ENCODE measurements at regions not wholly inside any gene's neighbourhood (a gene's known extent, or its start where the extent isn't known, plus 50 kb on each side); places are given as distances from the start of the nearest gene placed in this dataset.

DNA sequence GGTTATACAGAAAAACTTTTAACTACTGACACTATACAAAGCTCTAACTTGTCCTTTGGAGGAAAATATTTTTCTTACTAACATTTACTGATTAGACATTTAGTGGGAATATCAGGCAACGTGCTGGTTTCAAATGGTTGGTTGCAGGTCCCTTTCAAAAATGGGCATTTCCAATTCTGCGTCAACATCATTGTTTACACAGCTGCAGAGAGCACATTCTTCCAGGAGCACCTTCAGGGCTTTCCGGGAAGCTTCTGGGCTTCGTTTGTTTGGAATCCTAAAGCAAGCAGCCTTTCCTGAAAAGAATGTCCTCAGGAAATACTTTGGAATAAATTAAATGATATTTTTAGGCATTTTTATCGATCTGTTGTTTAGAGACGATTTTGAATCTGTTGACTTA, 289.7 kb downstream of the TRIML1 start:
- ChIA-PET POLR2A (no interaction called here), CTCF (interaction anchor here (1.3 kb wide), 1 partner anchor 11 kb away, joined by 3 read pairs; no protein-coding TSS in a partner anchor)
- peaks cover 29% of the 10 kb centered on the region for H3K4me1 ChIP-seq
- peak overlapping the region; percentile 59 to 76 for H3K27ac ChIP-seq
- ATAC-seq, result peak in 1 of 2 experiments; percentile 81; a peak in 3 of 6 replicates
- 3% methylated on average over 6 of the region's 6 CpGs for WGBS (ENCODE audit: missing lambda C conversion rate)
- H3K9me3 ChIP-seq, result peaks cover 14% of the 10 kb centered on the region; the same call in 2 of the 3 replicates
- TF ChIP-seq KDM5A (IDR thresholded peaks at IDR 0.05) (no peak), CEBPB (IDR thresholded peaks at IDR 0.05) (0 out of 4 replicates have a peak, but pooled peaks of 1 of the 2 experiments have one; percentile 7), FOXS1 (CRISPR knock-in tag; IDR thresholded peaks at IDR 0.05) (peak; percentile 55; the same call in 1 of the 2 replicates), NFE2L2 (conservative IDR thresholded peaks at IDR 0.05; ENCODE audit: low read length) (no peak), CHD2 (IDR thresholded peaks at IDR 0.05; ENCODE audit: low read length, partially characterized antibody) (no peak), BHLHE40 (IDR thresholded peaks at IDR 0.05; ENCODE audit: low read depth, low read length) (no peak), ZNF302 (CRISPR knock-in tag; IDR thresholded peaks at IDR 0.05) (no peak), JUN (IDR thresholded peaks at IDR 0.05) (0 out of 5 replicates have a peak, but pooled peaks of 1 of the 2 experiments have one; percentile 38), CBX2 (IDR thresholded peaks at IDR 0.05; ENCODE audit: borderline replicate concordance, low read depth) (no peak), GATA3 (IDR thresholded peaks at IDR 0.05; ENCODE audit: borderline replicate concordance) (peak; percentile 52; the same call in 1 of the 2 replicates), EP300 (IDR thresholded peaks at IDR 0.05) (peak; percentile 45 to 58; a peak in 3 of 5 replicates), FOSL2 (IDR thresholded peaks at IDR 0.05) (no peak), FOSL2 (CRISPR knock-in tag; IDR thresholded peaks at IDR 0.05) (peak; percentile 26; the same call in 1 of the 2 replicates), ZFP36 (IDR thresholded peaks at IDR 0.05; ENCODE audit: borderline replicate concordance, partially characterized antibody) (no peak)
- TF ChIP-seq, protein P1, sequence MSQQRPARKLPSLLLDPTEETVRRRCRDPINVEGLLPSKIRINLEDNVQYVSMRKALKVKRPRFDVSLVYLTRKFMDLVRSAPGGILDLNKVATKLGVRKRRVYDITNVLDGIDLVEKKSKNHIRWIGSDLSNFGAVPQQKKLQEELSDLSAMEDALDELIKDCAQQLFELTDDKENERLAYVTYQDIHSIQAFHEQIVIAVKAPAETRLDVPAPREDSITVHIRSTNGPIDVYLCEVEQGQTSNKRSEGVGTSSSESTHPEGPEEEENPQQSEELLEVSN (IDR thresholded peaks at IDR 0.05; ENCODE audit: borderline replicate concordance, low read depth), result peak; percentile 63; the same call in 1 of the 2 replicates
- TF ChIP-seq, protein P2, sequence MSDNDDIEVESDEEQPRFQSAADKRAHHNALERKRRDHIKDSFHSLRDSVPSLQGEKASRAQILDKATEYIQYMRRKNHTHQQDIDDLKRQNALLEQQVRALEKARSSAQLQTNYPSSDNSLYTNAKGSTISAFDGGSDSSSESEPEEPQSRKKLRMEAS (IDR thresholded peaks at IDR 0.05), result peak; percentile 82
- TF ChIP-seq, protein P3, sequence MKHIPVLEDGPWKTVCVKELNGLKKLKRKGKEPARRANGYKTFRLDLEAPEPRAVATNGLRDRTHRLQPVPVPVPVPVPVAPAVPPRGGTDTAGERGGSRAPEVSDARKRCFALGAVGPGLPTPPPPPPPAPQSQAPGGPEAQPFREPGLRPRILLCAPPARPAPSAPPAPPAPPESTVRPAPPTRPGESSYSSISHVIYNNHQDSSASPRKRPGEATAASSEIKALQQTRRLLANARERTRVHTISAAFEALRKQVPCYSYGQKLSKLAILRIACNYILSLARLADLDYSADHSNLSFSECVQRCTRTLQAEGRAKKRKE (CRISPR knock-in tag; IDR thresholded peaks at IDR 0.05; ENCODE audit: low read depth), result no peak
- TF ChIP-seq, protein P4, sequence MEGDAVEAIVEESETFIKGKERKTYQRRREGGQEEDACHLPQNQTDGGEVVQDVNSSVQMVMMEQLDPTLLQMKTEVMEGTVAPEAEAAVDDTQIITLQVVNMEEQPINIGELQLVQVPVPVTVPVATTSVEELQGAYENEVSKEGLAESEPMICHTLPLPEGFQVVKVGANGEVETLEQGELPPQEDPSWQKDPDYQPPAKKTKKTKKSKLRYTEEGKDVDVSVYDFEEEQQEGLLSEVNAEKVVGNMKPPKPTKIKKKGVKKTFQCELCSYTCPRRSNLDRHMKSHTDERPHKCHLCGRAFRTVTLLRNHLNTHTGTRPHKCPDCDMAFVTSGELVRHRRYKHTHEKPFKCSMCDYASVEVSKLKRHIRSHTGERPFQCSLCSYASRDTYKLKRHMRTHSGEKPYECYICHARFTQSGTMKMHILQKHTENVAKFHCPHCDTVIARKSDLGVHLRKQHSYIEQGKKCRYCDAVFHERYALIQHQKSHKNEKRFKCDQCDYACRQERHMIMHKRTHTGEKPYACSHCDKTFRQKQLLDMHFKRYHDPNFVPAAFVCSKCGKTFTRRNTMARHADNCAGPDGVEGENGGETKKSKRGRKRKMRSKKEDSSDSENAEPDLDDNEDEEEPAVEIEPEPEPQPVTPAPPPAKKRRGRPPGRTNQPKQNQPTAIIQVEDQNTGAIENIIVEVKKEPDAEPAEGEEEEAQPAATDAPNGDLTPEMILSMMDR (IDR thresholded peaks at IDR 0.05), result no peak
- TF ChIP-seq, protein P5, sequence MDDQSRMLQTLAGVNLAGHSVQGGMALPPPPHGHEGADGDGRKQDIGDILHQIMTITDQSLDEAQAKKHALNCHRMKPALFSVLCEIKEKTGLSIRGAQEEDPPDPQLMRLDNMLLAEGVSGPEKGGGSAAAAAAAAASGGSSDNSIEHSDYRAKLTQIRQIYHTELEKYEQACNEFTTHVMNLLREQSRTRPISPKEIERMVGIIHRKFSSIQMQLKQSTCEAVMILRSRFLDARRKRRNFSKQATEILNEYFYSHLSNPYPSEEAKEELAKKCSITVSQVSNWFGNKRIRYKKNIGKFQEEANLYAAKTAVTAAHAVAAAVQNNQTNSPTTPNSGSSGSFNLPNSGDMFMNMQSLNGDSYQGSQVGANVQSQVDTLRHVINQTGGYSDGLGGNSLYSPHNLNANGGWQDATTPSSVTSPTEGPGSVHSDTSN (IDR thresholded peaks at IDR 0.05), result peak; percentile 74; the same call in 1 of the 2 replicates
- TF ChIP-seq, protein P6, sequence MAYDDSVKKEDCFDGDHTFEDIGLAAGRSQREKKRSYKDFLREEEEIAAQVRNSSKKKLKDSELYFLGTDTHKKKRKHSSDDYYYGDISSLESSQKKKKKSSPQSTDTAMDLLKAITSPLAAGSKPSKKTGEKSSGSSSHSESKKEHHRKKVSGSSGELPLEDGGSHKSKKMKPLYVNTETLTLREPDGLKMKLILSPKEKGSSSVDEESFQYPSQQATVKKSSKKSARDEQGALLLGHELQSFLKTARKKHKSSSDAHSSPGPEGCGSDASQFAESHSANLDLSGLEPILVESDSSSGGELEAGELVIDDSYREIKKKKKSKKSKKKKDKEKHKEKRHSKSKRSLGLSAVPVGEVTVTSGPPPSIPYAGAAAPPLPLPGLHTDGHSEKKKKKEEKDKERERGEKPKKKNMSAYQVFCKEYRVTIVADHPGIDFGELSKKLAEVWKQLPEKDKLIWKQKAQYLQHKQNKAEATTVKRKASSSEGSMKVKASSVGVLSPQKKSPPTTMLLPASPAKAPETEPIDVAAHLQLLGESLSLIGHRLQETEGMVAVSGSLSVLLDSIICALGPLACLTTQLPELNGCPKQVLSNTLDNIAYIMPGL (CRISPR knock-in tag; IDR thresholded peaks at IDR 0.05; ENCODE audit: borderline replicate concordance), result no peak
- TF ChIP-seq, protein P7, sequence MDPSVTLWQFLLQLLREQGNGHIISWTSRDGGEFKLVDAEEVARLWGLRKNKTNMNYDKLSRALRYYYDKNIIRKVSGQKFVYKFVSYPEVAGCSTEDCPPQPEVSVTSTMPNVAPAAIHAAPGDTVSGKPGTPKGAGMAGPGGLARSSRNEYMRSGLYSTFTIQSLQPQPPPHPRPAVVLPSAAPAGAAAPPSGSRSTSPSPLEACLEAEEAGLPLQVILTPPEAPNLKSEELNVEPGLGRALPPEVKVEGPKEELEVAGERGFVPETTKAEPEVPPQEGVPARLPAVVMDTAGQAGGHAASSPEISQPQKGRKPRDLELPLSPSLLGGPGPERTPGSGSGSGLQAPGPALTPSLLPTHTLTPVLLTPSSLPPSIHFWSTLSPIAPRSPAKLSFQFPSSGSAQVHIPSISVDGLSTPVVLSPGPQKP (IDR thresholded peaks at IDR 0.05; ENCODE audit: low read depth, low read length), result no peak
- H3K4me2 ChIP-seq, result peak overlapping the region; percentile 61
- FAIRE-seq, result peak; percentile 13
- no peak overlapping the region for H3K4me3 ChIP-seq
- DNase-seq (ENCODE audit: low read depth in 1 of 2, low spot score in 1 of 2), result peak; percentile 36 to 77

Data from A549 (cell line).